DOHH2 (cell line): ENCODE measurements at regions not wholly inside any gene's neighbourhood (a gene's known extent, or its start where the extent isn't known, plus 50 kb on each side); places are given as distances from the start of the nearest gene placed in this dataset.
"Not testable (repeated sequence)": the region's sequence is repeated elsewhere in the genome, so short reads cannot be mapped to it uniquely, and the experiment has no call there.

ENCODE experiments used
- H3F3A ChIP-seq: fragments of 200-600 bp; sonication (generic), shearing (Covaris generic); 2 replicates; pipeline ENCODE4 v1.6.0; 2016; ENCODE audit warnings: antibody characterized with exemption, mild to moderate bottlenecking; ENCODE audit not compliant: control insufficient read depth, insufficient read depth
- H3K27ac ChIP-seq: fragments of 200-600 bp; sonication (generic); 2 replicates; pipeline ENCODE4 v1.5.1; 2014; ENCODE audit warnings: low read depth, mild to moderate bottlenecking, low read length, moderate library complexity
- H3K27me3 ChIP-seq: fragments of 200-600 bp; sonication (generic); 2 replicates; pipeline ENCODE4 v1.6.1; 2014; ENCODE audit warnings: mild to moderate bottlenecking, low read length, mixed read lengths; ENCODE audit not compliant: control insufficient read depth
- H3K36me3 ChIP-seq: fragments of 200-600 bp; sonication (generic); 2 replicates; pipeline ENCODE4 v1.6.1; 2014; ENCODE audit warnings: mild to moderate bottlenecking, low read length, moderate library complexity, mixed read lengths; ENCODE audit not compliant: control insufficient read depth
- H3K4me1 ChIP-seq: fragments of 200-600 bp; sonication (generic); 2 replicates; pipeline ENCODE4 v1.6.1; 2014; ENCODE audit warnings: mild to moderate bottlenecking, low read length, mixed read lengths; ENCODE audit not compliant: control insufficient read depth
- H3K4me2 ChIP-seq: fragments of 200-600 bp; sonication (generic); 2 replicates; pipeline ENCODE4 v1.6.0; 2014; ENCODE audit warnings: mild to moderate bottlenecking, low read length, moderate library complexity
- H3K4me3 ChIP-seq: fragments of 200-600 bp; sonication (generic); 2 replicates; pipeline ENCODE4 v1.5.1; 2014; ENCODE audit warnings: mild to moderate bottlenecking, low read length, mixed read lengths
- H3K79me2 ChIP-seq: fragments of 200-600 bp; sonication (generic); 2 replicates; pipeline ENCODE4 v1.6.1; 2014; ENCODE audit warnings: mild to moderate bottlenecking, low read length, mixed read lengths; ENCODE audit not compliant: control insufficient read depth
- H3K9me2 ChIP-seq: fragments of 200-600 bp; sonication (generic); replicated peaks from 2 replicates; pipeline ENCODE4 v1.6.1; 2014; ENCODE audit warnings: mild to moderate bottlenecking, low read length, mixed read lengths; ENCODE audit not compliant: control insufficient read depth
- H3K9me3 ChIP-seq: fragments of 200-600 bp; sonication (generic); 2 replicates; pipeline ENCODE4 v1.6.1; 2014; ENCODE audit warnings: antibody characterized with exemption, low read length, mixed read lengths; ENCODE audit not compliant: control insufficient read depth, insufficient read depth
- H4K20me1 ChIP-seq: fragments of 200-600 bp; sonication (generic); 2 replicates; pipeline ENCODE4 v1.6.0; 2014; ENCODE audit warnings: low read depth, mild to moderate bottlenecking, antibody characterized with exemption, low read length, moderate library complexity; ENCODE audit not compliant: control insufficient read depth, insufficient read depth
- CTCF ChIP-seq: fragments of 200-600 bp; sonication (generic); IDR thresholded peaks from one replicate; pipeline ENCODE4 v1.5.1; 2014; ENCODE audit warnings: antibody characterized with exemption, mild to moderate bottlenecking, low read depth, low read length; ENCODE audit not compliant: poor library complexity, severe bottlenecking
- EZH2phosphoT487 ChIP-seq: fragments of 200-600 bp; sonication (generic); IDR thresholded peaks from 2 replicates; pipeline ENCODE4 v1.6.1; 2017; ENCODE audit warnings: borderline replicate concordance, mild to moderate bottlenecking, antibody characterized with exemption, low read length, moderate library complexity, mixed read lengths

- Histone ChIP-seq H3K36me3 (no peaks in the 10 kb centered on the region), H3K27me3 (no peaks in the 10 kb centered on the region), H3F3A (no peaks in the 10 kb centered on the region), H3K4me1 (no peaks in the 10 kb centered on the region), H3K9me3 (no peaks in the 10 kb centered on the region), H3K27ac (no peak overlapping the region), H3K9me2 (no peaks in the 10 kb centered on the region), H3K4me2 (no peak overlapping the region), H3K79me2 (no peaks in the 10 kb centered on the region), H4K20me1 (no peaks in the 10 kb centered on the region), H3K4me3 (no peak overlapping the region)
- TF ChIP-seq CTCF (no peak), EZH2phosphoT487 (no peak)
Observed at GRCh38 chr12:34126805-34127204, 104.5 kb downstream of the ALG10 start.

DNA sequence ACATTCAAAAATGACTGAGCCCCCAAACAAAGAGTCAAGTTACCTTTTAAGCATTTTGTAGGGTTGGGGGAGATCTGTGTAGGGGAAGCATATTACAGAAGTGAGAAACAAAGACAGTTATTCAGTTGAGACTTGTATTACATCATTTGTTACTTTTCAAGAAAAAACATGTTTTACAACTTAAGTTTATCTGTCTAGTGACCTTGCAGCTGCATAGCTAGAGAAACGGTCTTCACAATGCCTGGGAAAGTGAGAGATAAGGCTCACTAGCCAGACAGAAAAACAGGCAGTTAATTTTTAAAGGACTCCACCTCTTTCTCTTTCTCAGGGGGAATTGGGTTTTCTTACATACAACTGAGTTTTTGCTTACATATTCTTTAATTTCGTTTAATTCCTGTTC lies 105.1 kb downstream of the ALG10 start:
- H4K20me1 ChIP-seq, H3K4me1 ChIP-seq, H3K27ac ChIP-seq, H3K4me3 ChIP-seq, H3K79me2 ChIP-seq, H3K9me3 ChIP-seq, H3K27me3 ChIP-seq, H3K9me2 ChIP-seq, H3K4me2 ChIP-seq, H3K36me3 ChIP-seq, H3F3A ChIP-seq: not testable (repeated sequence)

- Histone ChIP-seq H3F3A (no peaks in the 10 kb centered on the region), H3K4me2 (no peak overlapping the region), H3K4me1 (no peaks in the 10 kb centered on the region), H3K27ac (no peak overlapping the region), H3K79me2 (no peaks in the 10 kb centered on the region), H3K9me3 (no peaks in the 10 kb centered on the region), H3K9me2 (no peaks in the 10 kb centered on the region), H3K4me3 (no peak overlapping the region), H3K27me3 (no peaks in the 10 kb centered on the region), H3K36me3 (no peaks in the 10 kb centered on the region), H4K20me1 (no peaks in the 10 kb centered on the region)
- TF ChIP-seq EZH2phosphoT487 (no peak), CTCF (no peak)
Observed at GRCh38 chr12:34142430-34142829, 120.1 kb downstream of the ALG10 start.

DNA sequence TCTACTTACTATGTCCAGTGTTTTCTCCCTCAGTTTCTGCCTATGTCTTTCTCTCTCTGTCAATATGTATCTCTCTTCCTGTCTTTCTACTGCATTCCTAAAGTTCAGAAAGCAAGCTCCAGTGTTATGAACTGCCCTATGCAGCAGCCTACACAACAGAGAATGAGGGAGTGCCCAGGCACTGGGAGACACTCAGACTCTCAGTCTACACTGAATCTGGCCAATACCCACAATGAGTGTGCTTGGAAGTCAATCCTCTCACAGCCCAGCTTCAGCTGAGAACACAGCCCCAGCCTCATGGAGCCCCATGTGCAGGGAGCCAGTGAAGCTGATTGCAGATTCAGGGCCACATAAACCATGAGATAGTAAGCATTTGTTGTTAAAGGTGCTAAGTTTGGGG lies 128.7 kb downstream of the ALG10 start:
- no peaks in the 10 kb centered on the region for H3F3A ChIP-seq
- H3K9me3 ChIP-seq: no peaks in the 10 kb centered on the region
- H3K79me2 ChIP-seq: no peaks in the 10 kb centered on the region
- TF ChIP-seq EZH2phosphoT487: no peak
- no peak for TF ChIP-seq CTCF
- no peaks in the 10 kb centered on the region for H3K9me2 ChIP-seq
- H3K27me3 ChIP-seq: no peaks in the 10 kb centered on the region
- no peaks in the 10 kb centered on the region for H4K20me1 ChIP-seq
- H3K4me3 ChIP-seq: no peak overlapping the region
- H3K4me1 ChIP-seq: no peaks in the 10 kb centered on the region
- no peak overlapping the region for H3K27ac ChIP-seq
- H3K4me2 ChIP-seq: no peak overlapping the region
- no peaks in the 10 kb centered on the region for H3K36me3 ChIP-seq
